B cell (primary cell): ENCODE measurements at regions not wholly inside any gene's neighbourhood (a gene's known extent, or its start where the extent isn't known, plus 50 kb on each side); places are given as distances from the start of the nearest gene placed in this dataset.

Experiments used
- ATAC-seq: fragments of 200-7000 bp; cut with Tn5 transposase; one replicate; pipeline ENCODE4 v1.10.0; 2021; ENCODE audit warnings: low read depth, mild to moderate bottlenecking, moderate number of reproducible peaks, moderate library complexity
- CTCF ChIA-PET: fragments of 350-600 bp; sonication (Branson Sonifier 250); formaldehyde crosslinking; loops from one replicate; lab custom pipeline; 2021; ENCODE audit warnings: antibody characterized with exemption, inconsistent platforms; lab: Charles Lee
- POLR2A ChIA-PET: fragments of 350-600 bp; sonication (Branson Sonifier 250); formaldehyde crosslinking; loops from one replicate; lab custom pipeline; 2021; ENCODE audit warnings: antibody characterized with exemption; lab: Charles Lee
- DNase-seq: peaks from one replicate; pipeline ENCODE4 v3.0.0; 2013
- H2AFZ ChIP-seq: 2 replicates; pipeline ENCODE4 v1.6.1; 2012; ENCODE audit warnings: mild to moderate bottlenecking, low read depth, low read length; ENCODE audit not compliant: insufficient read depth, poor library complexity, severe bottlenecking
- H3K27ac ChIP-seq, 2 donors: 1 replicate in 1 of 2; 2 replicates in 1 of 2; pipeline ENCODE4 v1.5.1; 2012 to 2013; ENCODE audit warnings: low read length in 2 of 2, mild to moderate bottlenecking in 2 of 2, moderate library complexity in 1 of 2
- H3K27me3 ChIP-seq, 4 experiments: fragments of 200-600 bp in 1 of 4; sonication (generic) in 1 of 4; replicated peaks in 1 of 4; 1 replicate in 2 of 4; 2 replicates in 2 of 4; pipeline versions ENCODE4 v1.6.1 to v1.7.0; 2013 to 2016; ENCODE audit warnings: low read length in 3 of 4, mild to moderate bottlenecking in 2 of 4, mixed read lengths in 1 of 4, moderate library complexity in 1 of 4; ENCODE audit not compliant: insufficient read depth in 4 of 4, control insufficient read depth in 3 of 4; ENCODE audit errors: control extremely low read depth in 1 of 4
- H3K36me3 ChIP-seq, 2 experiments: replicated peaks in 1 of 2; 1 replicate in 1 of 2; 2 replicates in 1 of 2; pipeline versions ENCODE4 v1.6.1 to v1.7.1; 2013; ENCODE audit warnings: low read length in 1 of 2; ENCODE audit not compliant: insufficient read depth in 2 of 2, control insufficient read depth in 1 of 2; ENCODE audit errors: control extremely low read depth in 1 of 2, extremely low read depth in 1 of 2
- H3K4me1 ChIP-seq, 2 donors: fragments of 200-600 bp in 1 of 2; sonication (generic) in 1 of 2; 1 replicate in 1 of 2; 2 replicates in 1 of 2; pipeline versions ENCODE4 v1.5.1 to v1.6.1; 2013 to 2017; ENCODE audit warnings: low read length in 2 of 2; ENCODE audit not compliant: control insufficient read depth in 2 of 2, insufficient read depth in 2 of 2
- H3K4me2 ChIP-seq: replicated peaks from 2 replicates; pipeline ENCODE3; 2012; ENCODE audit warnings: mild to moderate bottlenecking, low read depth, low read length; ENCODE audit not compliant: poor library complexity, severe bottlenecking
- H3K4me3 ChIP-seq, 5 experiments: fragments of 200-600 bp in 1 of 5; sonication (generic) in 1 of 5; 1 replicate in 3 of 5; 2 replicates in 2 of 5; pipeline versions ENCODE4 v1.5.1 to v1.7.0; 2011 to 2016; ENCODE audit warnings: low read length in 4 of 5, mild to moderate bottlenecking in 4 of 5, low read depth in 2 of 5, control low read depth in 1 of 5, moderate library complexity in 1 of 5; ENCODE audit not compliant: insufficient read depth in 1 of 5; ENCODE audit errors: control extremely low read depth in 1 of 5, extremely low read depth in 1 of 5
- H3K79me2 ChIP-seq: fragments of 200-600 bp; sonication (generic); one replicate; pipeline ENCODE4 v1.6.0; 2016; ENCODE audit warnings: low read length; ENCODE audit not compliant: control insufficient read depth, insufficient read depth
- H3K9ac ChIP-seq: fragments of 200-600 bp; sonication (generic); 2 replicates; pipeline ENCODE4 v1.6.1; 2017; ENCODE audit warnings: mild to moderate bottlenecking, low read length, moderate library complexity
- H3K9me3 ChIP-seq, 3 donors: one replicate each; pipeline versions ENCODE4 v1.6.1 to v1.7.1; 2013; ENCODE audit warnings: low read length in 2 of 3; ENCODE audit not compliant: control insufficient read depth in 2 of 3, insufficient read depth in 1 of 3; ENCODE audit errors: control extremely low read depth in 1 of 3
- H4K20me1 ChIP-seq: 2 replicates; pipeline ENCODE4 v1.6.0; 2012; ENCODE audit warnings: mild to moderate bottlenecking, low read length; ENCODE audit not compliant: insufficient read depth, control insufficient read depth, poor library complexity, severe bottlenecking
- H3K27ac Mint-ChIP-seq: one replicate; pipeline ENCODE4 v1.8.0; 2021; ENCODE audit warnings: mixed read lengths
- H3K27me3 Mint-ChIP-seq: one replicate; pipeline ENCODE4 v1.8.0; 2021; ENCODE audit warnings: mixed read lengths
- H3K4me1 Mint-ChIP-seq: one replicate; pipeline ENCODE4 v1.8.0; 2021; ENCODE audit warnings: mixed read lengths
- H3K4me3 Mint-ChIP-seq: one replicate; pipeline ENCODE4 v1.8.0; 2021; ENCODE audit warnings: mixed read lengths
- H3K9me3 Mint-ChIP-seq: one replicate; pipeline ENCODE4 v1.8.0; 2022; ENCODE audit warnings: mixed read lengths; ENCODE audit not compliant: insufficient read depth
- EZH2 ChIP-seq: IDR thresholded peaks from 2 replicates; pipeline ENCODE4 v1.6.1; 2012; ENCODE audit warnings: borderline replicate concordance, low read depth, mild to moderate bottlenecking, moderate library complexity, low read length; ENCODE audit not compliant: insufficient read depth, poor library complexity, severe bottlenecking
- WGBS: methylation state at CpG from one replicate; pipeline ENCODE4 v1.1.5; 2013; ENCODE audit warnings: missing lambda C conversion rate; ENCODE audit not compliant: insufficient coverage; 5-methylcytosine and 5-hydroxymethylcytosine counted together
- intact Hi-C: fragments of 100-400 bp; cut with micrococcal nuclease; formaldehyde crosslinking; loops from one replicate; pipeline ENCODE4 v1.10.0; 2022

- H3K9me3 Mint-ChIP-seq, result peaks cover 6% of the 10 kb centered on the region
- ChIA-PET CTCF (no interaction called here), POLR2A (no interaction called here)
- H3K27ac Mint-ChIP-seq, result no peak overlapping the region
- no peaks in the 10 kb centered on the region for H3K36me3 ChIP-seq
- no peaks in the 10 kb centered on the region for H3K27me3 ChIP-seq
- no peak overlapping the region for H3K9ac ChIP-seq
- no peaks in the 10 kb centered on the region for H4K20me1 ChIP-seq
- intact Hi-C loops, result no loop called here
- no peaks in the 10 kb centered on the region for H3K4me1 ChIP-seq
- no peak for DNase-seq
- no peak for ATAC-seq
- no peak overlapping the region for H3K4me2 ChIP-seq
- no peak overlapping the region for H3K4me3 ChIP-seq
- no CpG with 5 or more reads among the region's 2 CpGs for WGBS
- H3K4me3 Mint-ChIP-seq, result no peak overlapping the region
- no peak for TF ChIP-seq EZH2
- H3K27me3 Mint-ChIP-seq, result no peaks in the 10 kb centered on the region
- H3K79me2 ChIP-seq, result no peaks in the 10 kb centered on the region
- H2AFZ ChIP-seq, result no peak overlapping the region
- no peaks in the 10 kb centered on the region for H3K4me1 Mint-ChIP-seq
- H3K27ac ChIP-seq, result no peak overlapping the region
- H3K9me3 ChIP-seq, result peaks cover 0 to 3% (median 0%) of the 10 kb centered on the region in 3 donors
These were observed 135.2 kb upstream of the TUSC1 start for GRCh38 chr9:25813478-25813877.

GRCh38 chr9:25808554-25808953 is 130.3 kb upstream of the TUSC1 start:
- Histone ChIP-seq H3K4me3 (no peak overlapping the region), H3K79me2 (no peaks in the 10 kb centered on the region), H2AFZ (no peak overlapping the region), H3K4me2 (no peak overlapping the region), H3K9me3 (no peaks in the 10 kb centered on the region), H4K20me1 (no peaks in the 10 kb centered on the region), H3K9ac (no peak overlapping the region), H3K27me3 (no peaks in the 10 kb centered on the region), H3K4me1 (no peaks in the 10 kb centered on the region), H3K27ac (no peak overlapping the region), H3K36me3 (no peaks in the 10 kb centered on the region)
- ChIA-PET POLR2A (no interaction called here), CTCF (no interaction called here)
- WGBS, result 40% methylated on average over 1 of the region's 1 CpG
- ATAC-seq (no peak), DNase-seq (no peak)
- H3K9me3 Mint-ChIP-seq, result peaks cover 7% of the 10 kb centered on the region
- no peak for TF ChIP-seq EZH2
- no peaks in the 10 kb centered on the region for H3K4me1 Mint-ChIP-seq
- intact Hi-C loops, result no loop called here
- no peak overlapping the region for H3K4me3 Mint-ChIP-seq
- no peak overlapping the region for H3K27ac Mint-ChIP-seq
- H3K27me3 Mint-ChIP-seq, result no peaks in the 10 kb centered on the region
